SHP77 treated with DMSO at 0.1 percent for 48 hours (cell line): ENCODE measurements at regions not wholly inside any gene's neighbourhood (a gene's known extent, or its start where the extent isn't known, plus 50 kb on each side); places are given as distances from the start of the nearest gene placed in this dataset.

Source experiments
- DNase-seq: peaks from one replicate; lab custom pipeline; 2025; lab: John Stamatoyannopoulos, UW

DNA sequence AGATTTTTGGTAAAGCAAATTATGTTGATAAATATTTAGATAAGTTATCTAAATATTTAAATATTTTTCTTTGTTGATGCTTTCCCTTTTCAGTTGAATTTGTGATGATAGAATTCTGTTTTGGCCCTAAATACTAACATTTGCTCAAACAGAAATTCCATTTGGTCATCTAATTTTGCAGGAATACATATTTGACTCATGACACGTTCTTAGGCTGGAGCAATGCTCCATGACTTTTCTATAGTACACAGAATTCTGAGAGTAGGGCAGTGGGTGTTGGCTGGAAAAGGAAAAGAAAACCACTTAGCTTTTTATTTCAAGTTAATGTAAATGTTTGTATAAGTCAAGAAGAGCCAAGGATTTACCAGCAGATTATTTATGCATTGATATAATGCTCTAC lies 58.6 kb upstream of the GK2 start:
- DNase-seq = no peak
